Stimulated activated CD8-positive, alpha-beta memory T cell treated with anti-CD3 and anti-CD28 coated beads, Interleukin-7, amount 100 ng/mL, for 4 hours (primary cell): ENCODE measurements at regions not wholly inside any gene's neighbourhood (a gene's known extent, or its start where the extent isn't known, plus 50 kb on each side); places are given as distances from the start of the nearest gene placed in this dataset.
"Not testable (repeated sequence)": the region's sequence is repeated elsewhere in the genome, so short reads cannot be mapped to it uniquely, and the experiment has no call there.

ENCODE experiments used
- DNase-seq, 2 donors: peaks; one replicate each; pipeline ENCODE4 v3.0.0-alpha.2; 2020; ENCODE audit warnings: low read depth in 2 of 2

GRCh38 chr2:111574803-111575202 is 309.2 kb downstream of the ANAPC1 start:
- not testable (repeated sequence) for DNase-seq

- not testable (repeated sequence) for DNase-seq
Measured at GRCh38 chr2:111577154-111577885, 306.7 kb downstream of the ANAPC1 start.

GRCh38 chr2:111579500-111580134 is 304.4 kb downstream of the ANAPC1 start:
- not testable (repeated sequence) for DNase-seq

GRCh38 chr2:111580616-111581015 is 303.4 kb downstream of the ANAPC1 start:
- DNase-seq, result not testable (repeated sequence)

- not testable (repeated sequence) for DNase-seq
Measured at GRCh38 chr2:111582090-111582489, 301.9 kb downstream of the ANAPC1 start.

GRCh38 chr2:111583480-111583879 is 300.5 kb downstream of the ANAPC1 start:
- DNase-seq, result not testable (repeated sequence)

GRCh38 chr2:111584540-111584939 is 299.5 kb downstream of the ANAPC1 start:
- not testable (repeated sequence) for DNase-seq

GRCh38 chr2:111584950-111585349 is 299.0 kb downstream of the ANAPC1 start:
- DNase-seq, result not testable (repeated sequence)

GRCh38 chr2:111586014-111586413 is 298.0 kb downstream of the ANAPC1 start:
- DNase-seq, result not testable (repeated sequence)

GRCh38 chr2:111595072-111595471 is 288.9 kb downstream of the ANAPC1 start:
- DNase-seq, result not testable (repeated sequence)

GRCh38 chr2:111596808-111597705 is 286.9 kb downstream of the ANAPC1 start:
- DNase-seq, result not testable (repeated sequence)

- not testable (repeated sequence) for DNase-seq
Measured at GRCh38 chr2:111598944-111599343, 285.0 kb downstream of the ANAPC1 start.

GRCh38 chr2:111602259-111602658 is 281.7 kb downstream of the ANAPC1 start:
- DNase-seq, result not testable (repeated sequence)

- not testable (repeated sequence) for DNase-seq
Measured at GRCh38 chr2:111605798-111606197, 278.2 kb downstream of the ANAPC1 start.

GRCh38 chr2:111606632-111607031 is 277.4 kb downstream of the ANAPC1 start:
- not testable (repeated sequence) for DNase-seq

- not testable (repeated sequence) for DNase-seq
Measured at GRCh38 chr2:111609146-111609844, 274.7 kb downstream of the ANAPC1 start.

GRCh38 chr2:111610035-111610434 is 274.0 kb downstream of the ANAPC1 start:
- DNase-seq, result not testable (repeated sequence)

GRCh38 chr2:111616651-111617218 is 267.3 kb downstream of the ANAPC1 start:
- DNase-seq, result no peak

- DNase-seq, result no peak
Measured at GRCh38 chr2:111617299-111618225, 266.4 kb downstream of the ANAPC1 start.
